ENCODE measurements at regions not wholly inside any gene's neighbourhood (a gene's known extent, or its start where the extent isn't known, plus 50 kb on each side); places are given as distances from the start of the nearest gene placed in this dataset.

DNA sequence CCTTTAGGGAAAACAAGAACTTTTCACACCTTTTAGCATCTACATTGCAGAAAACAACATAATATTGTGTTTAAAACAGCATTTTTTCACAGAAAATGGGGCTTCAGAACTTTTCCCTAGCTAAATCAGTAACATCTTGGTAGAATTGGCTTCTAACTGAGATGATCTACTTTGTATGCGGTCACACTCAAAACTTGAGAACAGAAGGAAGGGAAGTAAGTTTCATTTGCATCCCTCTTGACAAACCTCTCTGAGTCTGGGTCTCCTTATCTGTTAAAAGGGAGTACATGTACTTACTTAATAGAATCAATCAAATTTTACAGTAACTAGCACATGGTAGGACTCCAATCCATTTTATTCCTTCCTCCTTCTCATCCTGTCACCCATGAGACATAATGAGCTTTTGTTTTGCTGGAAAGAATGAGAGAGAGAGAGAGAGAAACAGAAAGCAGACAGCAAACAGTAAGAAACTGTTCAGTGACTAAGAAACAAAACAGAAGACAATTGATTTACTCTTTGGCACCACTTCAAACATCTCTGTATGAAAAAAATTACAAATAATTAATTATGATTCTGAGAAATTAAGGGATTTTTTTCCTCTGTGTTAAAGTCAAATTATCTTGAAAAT lies 387.3 kb downstream of the SATB2 start (continued):
- TF ChIP-seq KLF13 (tag; IDR thresholded peaks at IDR 0.05; ENCODE audit: borderline replicate concordance, low read depth) (no peak), KAT8 (IDR thresholded peaks at IDR 0.05; ENCODE audit: low read depth) (no peak), ZNF165 (CRISPR knock-in tag; IDR thresholded peaks at IDR 0.05; ENCODE audit: borderline replicate concordance) (no peak), ZNF197 (CRISPR knock-in tag; IDR thresholded peaks at IDR 0.05; ENCODE audit: low read depth) (no peak), KAT7 (CRISPR knock-in tag; IDR thresholded peaks at IDR 0.05; ENCODE audit: borderline replicate concordance) (no peak), HDGF (IDR thresholded peaks at IDR 0.05) (no peak), TAL1 (IDR thresholded peaks at IDR 0.05) (no peak), L3MBTL2 (IDR thresholded peaks at IDR 0.05) (no peak)
- TF ChIP-seq, protein P1, sequence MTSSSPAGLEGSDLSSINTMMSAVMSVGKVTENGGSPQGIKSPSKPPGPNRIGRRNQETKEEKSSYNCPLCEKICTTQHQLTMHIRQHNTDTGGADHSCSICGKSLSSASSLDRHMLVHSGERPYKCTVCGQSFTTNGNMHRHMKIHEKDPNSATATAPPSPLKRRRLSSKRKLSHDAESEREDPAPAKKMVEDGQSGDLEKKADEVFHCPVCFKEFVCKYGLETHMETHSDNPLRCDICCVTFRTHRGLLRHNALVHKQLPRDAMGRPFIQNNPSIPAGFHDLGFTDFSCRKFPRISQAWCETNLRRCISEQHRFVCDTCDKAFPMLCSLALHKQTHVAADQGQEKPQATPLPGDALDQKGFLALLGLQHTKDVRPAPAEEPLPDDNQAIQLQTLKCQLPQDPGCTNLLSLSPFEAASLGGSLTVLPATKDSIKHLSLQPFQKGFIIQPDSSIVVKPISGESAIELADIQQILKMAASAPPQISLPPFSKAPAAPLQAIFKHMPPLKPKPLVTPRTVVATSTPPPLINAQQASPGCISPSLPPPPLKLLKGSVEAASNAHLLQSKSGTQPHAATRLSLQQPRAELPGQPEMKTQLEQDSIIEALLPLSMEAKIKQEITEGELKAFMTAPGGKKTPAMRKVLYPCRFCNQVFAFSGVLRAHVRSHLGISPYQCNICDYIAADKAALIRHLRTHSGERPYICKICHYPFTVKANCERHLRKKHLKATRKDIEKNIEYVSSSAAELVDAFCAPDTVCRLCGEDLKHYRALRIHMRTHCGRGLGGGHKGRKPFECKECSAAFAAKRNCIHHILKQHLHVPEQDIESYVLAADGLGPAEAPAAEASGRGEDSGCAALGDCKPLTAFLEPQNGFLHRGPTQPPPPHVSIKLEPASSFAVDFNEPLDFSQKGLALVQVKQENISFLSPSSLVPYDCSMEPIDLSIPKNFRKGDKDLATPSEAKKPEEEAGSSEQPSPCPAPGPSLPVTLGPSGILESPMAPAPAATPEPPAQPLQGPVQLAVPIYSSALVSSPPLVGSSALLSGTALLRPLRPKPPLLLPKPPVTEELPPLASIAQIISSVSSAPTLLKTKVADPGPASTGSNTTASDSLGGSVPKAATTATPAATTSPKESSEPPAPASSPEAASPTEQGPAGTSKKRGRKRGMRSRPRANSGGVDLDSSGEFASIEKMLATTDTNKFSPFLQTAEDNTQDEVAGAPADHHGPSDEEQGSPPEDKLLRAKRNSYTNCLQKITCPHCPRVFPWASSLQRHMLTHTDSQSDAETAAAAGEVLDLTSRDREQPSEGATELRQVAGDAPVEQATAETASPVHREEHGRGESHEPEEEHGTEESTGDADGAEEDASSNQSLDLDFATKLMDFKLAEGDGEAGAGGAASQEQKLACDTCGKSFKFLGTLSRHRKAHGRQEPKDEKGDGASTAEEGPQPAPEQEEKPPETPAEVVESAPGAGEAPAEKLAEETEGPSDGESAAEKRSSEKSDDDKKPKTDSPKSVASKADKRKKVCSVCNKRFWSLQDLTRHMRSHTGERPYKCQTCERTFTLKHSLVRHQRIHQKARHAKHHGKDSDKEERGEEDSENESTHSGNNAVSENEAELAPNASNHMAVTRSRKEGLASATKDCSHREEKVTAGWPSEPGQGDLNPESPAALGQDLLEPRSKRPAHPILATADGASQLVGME (CRISPR knock-in tag; IDR thresholded peaks at IDR 0.05) = no peak
